Memory B cell (primary cell): ENCODE measurements at regions not wholly inside any gene's neighbourhood (a gene's known extent, or its start where the extent isn't known, plus 50 kb on each side); places are given as distances from the start of the nearest gene placed in this dataset.

Experiments used
- ATAC-seq: fragments of 150-1000 bp; cut with Tn5 transposase; 2 replicates; pipeline ENCODE4 v1.10.0; 2021; ENCODE audit warnings: low read depth, mild to moderate bottlenecking, moderate library complexity
- DNase-seq, 2 donors: peaks; one replicate each; pipeline ENCODE4 v3.0.0; 2022; ENCODE audit warnings: low spot score in 2 of 2
- H3K27ac Mint-ChIP-seq: one replicate; pipeline ENCODE4 v1.8.0; 2022; ENCODE audit warnings: mild to moderate bottlenecking, moderate library complexity, mixed read lengths
- H3K27me3 Mint-ChIP-seq: one replicate; pipeline ENCODE4 v1.8.0; 2022; ENCODE audit warnings: mixed read lengths
- H3K36me3 Mint-ChIP-seq: one replicate; pipeline ENCODE4 v1.8.0; 2022; ENCODE audit warnings: mild to moderate bottlenecking, mixed read lengths
- H3K4me1 Mint-ChIP-seq: one replicate; pipeline ENCODE4 v1.8.0; 2022; ENCODE audit warnings: mixed read lengths
- H3K4me3 Mint-ChIP-seq: one replicate; pipeline ENCODE4 v1.8.0; 2022; ENCODE audit warnings: mild to moderate bottlenecking, moderate library complexity, mixed read lengths
- H3K9me3 Mint-ChIP-seq: one replicate; pipeline ENCODE4 v1.8.0; 2022; ENCODE audit warnings: mixed read lengths

DNA sequence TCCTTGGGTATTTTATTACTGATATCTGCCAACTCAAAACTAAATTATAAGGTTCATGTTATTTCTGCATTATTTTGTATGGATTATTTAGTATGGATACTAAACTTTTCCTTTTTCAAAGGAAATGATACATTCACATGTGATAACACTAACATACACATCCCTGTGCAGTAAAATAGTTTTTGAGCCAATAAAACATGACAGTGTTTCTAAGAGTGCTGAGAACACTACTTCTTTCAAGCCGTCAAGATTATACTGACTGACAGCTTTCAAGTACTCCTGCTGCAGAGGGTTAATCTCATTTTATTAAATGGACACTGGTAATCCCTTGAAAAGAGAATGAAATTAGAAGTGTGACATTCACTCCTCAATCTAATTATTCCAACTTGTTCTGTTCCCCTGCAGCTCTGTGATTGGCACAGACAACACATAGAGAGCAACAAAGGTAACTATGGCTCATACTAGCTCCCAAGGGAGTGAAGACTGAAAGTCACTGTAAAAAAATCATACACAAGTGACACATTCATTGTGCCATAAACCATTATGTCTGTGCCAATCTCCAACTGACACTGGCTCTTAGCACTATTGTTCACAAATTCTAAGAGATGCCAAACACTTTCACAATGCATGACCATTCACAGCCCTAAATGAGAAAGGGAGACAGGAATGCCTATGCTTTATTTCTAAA lies 468.6 kb downstream of the SHQ1 start:
- peaks cover 24% of the 10 kb centered on the region for H3K4me1 Mint-ChIP-seq

DNA sequence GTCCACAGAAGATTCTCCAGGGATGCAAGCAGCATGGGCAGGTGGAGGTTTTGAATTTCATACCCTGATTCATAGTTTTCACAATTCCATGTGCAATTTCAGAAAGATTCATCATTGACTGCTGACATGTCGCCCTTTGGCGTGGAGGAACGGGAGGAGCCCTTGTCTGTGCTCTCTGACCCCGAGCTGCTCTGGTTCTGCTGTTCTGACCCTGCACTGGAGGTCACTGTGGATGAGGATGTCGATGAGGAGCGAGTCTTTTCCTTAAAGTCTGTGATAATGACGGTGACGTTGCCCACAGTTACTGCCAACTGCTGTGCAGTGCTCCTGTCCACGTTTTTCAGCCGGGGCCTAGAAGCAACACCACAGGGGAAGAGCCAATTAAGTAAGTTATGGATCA lies 470.0 kb downstream of the SHQ1 start:
- H3K27ac Mint-ChIP-seq: peak overlapping the region; percentile 79
- no peaks in the 10 kb centered on the region for H3K27me3 Mint-ChIP-seq
- no peak for DNase-seq
- H3K4me3 Mint-ChIP-seq: no peak overlapping the region
- H3K36me3 Mint-ChIP-seq: peaks cover 15% of the 10 kb centered on the region
- H3K4me1 Mint-ChIP-seq: peaks cover 17% of the 10 kb centered on the region
- H3K9me3 Mint-ChIP-seq: no peaks in the 10 kb centered on the region
- no peak for ATAC-seq

More for the DNA sequence above, 468.6 kb downstream of the SHQ1 start:
- Mint-ChIP-seq H3K4me3 (no peak overlapping the region), H3K27ac (no peak overlapping the region), H3K36me3 (peaks cover 15% of the 10 kb centered on the region), H3K27me3 (no peaks in the 10 kb centered on the region), H3K9me3 (no peaks in the 10 kb centered on the region)
- DNase-seq (no peak), ATAC-seq (no peak)

GRCh38 chr3:72376956-72377710 lies 471.1 kb downstream of the SHQ1 start:
- Mint-ChIP-seq H3K4me3 (no peak overlapping the region), H3K9me3 (no peaks in the 10 kb centered on the region), H3K36me3 (peaks cover 15% of the 10 kb centered on the region), H3K27ac (no peak overlapping the region), H3K4me1 (peaks cover 14% of the 10 kb centered on the region), H3K27me3 (no peaks in the 10 kb centered on the region)
- no peak for ATAC-seq
- no peak for DNase-seq

GRCh38 chr3:72375237-72376076 lies 472.8 kb downstream of the SHQ1 start:
- H3K36me3 Mint-ChIP-seq: peaks cover 15% of the 10 kb centered on the region
- H3K4me1 Mint-ChIP-seq: no peaks in the 10 kb centered on the region
- no peaks in the 10 kb centered on the region for H3K27me3 Mint-ChIP-seq
- peak overlapping the region; percentile 43 for H3K27ac Mint-ChIP-seq
- ATAC-seq (no peak), DNase-seq (no peak)
- H3K9me3 Mint-ChIP-seq: no peaks in the 10 kb centered on the region
- no peak overlapping the region for H3K4me3 Mint-ChIP-seq

- DNase-seq (no peak), ATAC-seq (no peak)
- H3K4me1 Mint-ChIP-seq: no peaks in the 10 kb centered on the region
- H3K9me3 Mint-ChIP-seq: no peaks in the 10 kb centered on the region
- no peaks in the 10 kb centered on the region for H3K27me3 Mint-ChIP-seq
- no peak overlapping the region for H3K4me3 Mint-ChIP-seq
- peaks cover 7% of the 10 kb centered on the region for H3K36me3 Mint-ChIP-seq
- no peak overlapping the region for H3K27ac Mint-ChIP-seq
These were observed 475.1 kb downstream of the SHQ1 start for GRCh38 chr3:72373139-72373538.

DNA sequence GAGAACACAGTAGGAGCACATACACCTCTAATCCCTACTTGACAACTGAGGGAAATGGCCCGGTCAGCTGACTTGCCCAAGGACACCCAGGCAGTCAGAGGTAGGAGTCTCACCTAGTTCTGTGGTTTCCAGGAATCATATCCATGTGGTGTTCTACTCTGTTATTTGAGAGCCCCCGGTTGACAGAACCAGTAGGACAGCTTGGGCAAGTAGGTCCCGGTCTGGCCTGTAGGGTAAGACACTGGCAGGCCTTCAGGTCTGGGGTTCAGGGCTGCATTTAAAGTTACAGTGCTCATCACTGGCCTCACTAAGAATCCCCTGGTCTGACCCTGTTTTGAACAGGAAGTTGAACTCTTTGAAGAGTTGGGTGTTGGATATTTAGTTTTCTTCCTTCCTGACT lies 476.1 kb downstream of the SHQ1 start:
- no peaks in the 10 kb centered on the region for H3K4me1 Mint-ChIP-seq
- no peak overlapping the region for H3K27ac Mint-ChIP-seq
- no peaks in the 10 kb centered on the region for H3K9me3 Mint-ChIP-seq

DNA sequence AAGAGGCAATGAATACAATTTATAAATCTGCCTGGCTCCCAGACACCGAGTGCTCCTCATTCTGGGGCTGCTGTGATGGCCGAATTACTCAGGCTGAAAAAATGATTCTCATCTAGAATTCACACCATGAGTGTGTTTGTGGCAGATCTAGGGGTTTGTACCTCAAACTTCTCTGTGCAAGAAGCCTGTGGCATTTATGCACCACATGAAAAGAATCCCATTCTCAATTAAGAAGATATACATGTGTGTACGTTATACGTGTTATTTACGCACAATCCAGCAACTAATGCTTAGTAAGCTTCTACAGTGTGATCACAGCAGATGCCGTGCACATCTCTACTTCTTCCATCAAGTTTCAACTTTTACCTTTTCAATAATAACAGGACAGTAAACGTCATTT lies 476.8 kb downstream of the SHQ1 start:
- Mint-ChIP-seq H3K27ac (no peak overlapping the region), H3K9me3 (no peaks in the 10 kb centered on the region), H3K4me1 (no peaks in the 10 kb centered on the region), H3K36me3 (peaks cover 3% of the 10 kb centered on the region), H3K27me3 (no peaks in the 10 kb centered on the region), H3K4me3 (no peak overlapping the region)
- DNase-seq (no peak), ATAC-seq (no peak)

More for the DNA sequence above, 476.1 kb downstream of the SHQ1 start:
- H3K27me3 Mint-ChIP-seq: no peaks in the 10 kb centered on the region
- DNase-seq (no peak), ATAC-seq (no peak)
- peaks cover 6% of the 10 kb centered on the region for H3K36me3 Mint-ChIP-seq
- H3K4me3 Mint-ChIP-seq: no peak overlapping the region

- Mint-ChIP-seq H3K4me3 (no peak overlapping the region), H3K9me3 (no peaks in the 10 kb centered on the region), H3K27ac (no peak overlapping the region), H3K27me3 (no peaks in the 10 kb centered on the region), H3K4me1 (no peaks in the 10 kb centered on the region), H3K36me3 (peaks cover 3% of the 10 kb centered on the region)
- no peak for ATAC-seq
- DNase-seq: no peak
These were observed 477.3 kb downstream of the SHQ1 start for GRCh38 chr3:72370947-72371346.

GRCh38 chr3:72369681-72370080 lies 478.6 kb downstream of the SHQ1 start:
- H3K27ac Mint-ChIP-seq: no peak overlapping the region
- no peaks in the 10 kb centered on the region for H3K27me3 Mint-ChIP-seq
- no peak for DNase-seq
- no peak overlapping the region for H3K4me3 Mint-ChIP-seq
- no peaks in the 10 kb centered on the region for H3K9me3 Mint-ChIP-seq
- no peaks in the 10 kb centered on the region for H3K4me1 Mint-ChIP-seq
- H3K36me3 Mint-ChIP-seq: no peaks in the 10 kb centered on the region
- no peak for ATAC-seq

DNA sequence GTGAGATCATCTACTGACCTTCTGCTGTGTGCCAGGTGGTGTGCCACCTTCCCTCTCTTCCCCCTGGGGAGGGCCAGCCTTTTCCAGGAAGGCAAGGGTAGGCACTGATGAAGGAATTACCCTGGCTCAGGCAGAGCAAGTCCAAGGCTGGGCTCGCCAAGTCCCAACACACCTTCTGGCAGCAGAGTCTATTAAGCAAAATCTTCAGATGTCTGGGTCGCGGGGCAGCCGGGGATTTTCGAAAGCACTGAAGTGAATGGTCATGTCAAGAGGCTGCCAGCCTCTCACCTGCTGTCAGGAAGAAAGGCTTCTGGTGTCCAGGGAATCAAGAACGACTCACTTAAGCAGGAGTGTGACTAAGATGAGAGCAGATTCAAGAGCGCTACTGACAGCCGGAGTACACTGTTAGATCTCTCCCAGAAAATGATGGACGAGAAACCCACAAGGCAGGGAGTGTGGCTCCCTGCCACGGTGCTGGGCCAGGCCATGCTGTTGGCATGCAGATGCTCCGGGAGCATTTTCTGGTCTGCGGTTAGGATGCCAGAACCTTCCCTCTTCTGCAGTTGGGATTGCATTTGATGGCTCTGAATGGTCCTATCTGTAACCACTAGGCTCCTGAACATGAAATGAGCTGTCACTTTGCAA lies 479.8 kb downstream of the SHQ1 start:
- Mint-ChIP-seq H3K9me3 (no peaks in the 10 kb centered on the region), H3K4me1 (no peaks in the 10 kb centered on the region), H3K27ac (no peak overlapping the region), H3K27me3 (no peaks in the 10 kb centered on the region), H3K4me3 (no peak overlapping the region), H3K36me3 (no peaks in the 10 kb centered on the region)
- no peak for DNase-seq
- no peak for ATAC-seq

DNA sequence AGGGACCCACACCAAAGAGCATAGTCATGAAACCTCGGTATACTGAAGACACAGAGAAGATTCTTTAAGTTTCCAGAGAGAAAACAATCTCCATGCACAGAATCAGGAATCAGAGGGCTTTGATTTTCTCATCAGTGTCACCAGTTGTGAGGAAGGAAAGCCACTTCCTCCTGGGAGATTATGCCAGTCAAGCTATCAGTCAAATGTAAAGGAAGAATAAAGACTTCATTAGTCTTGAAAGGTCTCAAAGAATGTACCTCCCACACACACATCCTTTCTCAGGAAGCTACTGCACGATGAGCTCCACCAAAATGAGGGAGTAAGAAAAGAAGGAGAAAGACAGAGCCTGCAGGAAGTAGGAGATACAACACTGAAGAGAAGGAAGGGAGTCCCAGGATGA lies 486.3 kb downstream of the SHQ1 start:
- Mint-ChIP-seq H3K36me3 (no peaks in the 10 kb centered on the region), H3K4me1 (no peaks in the 10 kb centered on the region), H3K27me3 (peaks cover 8% of the 10 kb centered on the region), H3K27ac (no peak overlapping the region), H3K4me3 (no peak overlapping the region), H3K9me3 (peaks cover 2% of the 10 kb centered on the region)
- DNase-seq: no peak
- no peak for ATAC-seq

DNA sequence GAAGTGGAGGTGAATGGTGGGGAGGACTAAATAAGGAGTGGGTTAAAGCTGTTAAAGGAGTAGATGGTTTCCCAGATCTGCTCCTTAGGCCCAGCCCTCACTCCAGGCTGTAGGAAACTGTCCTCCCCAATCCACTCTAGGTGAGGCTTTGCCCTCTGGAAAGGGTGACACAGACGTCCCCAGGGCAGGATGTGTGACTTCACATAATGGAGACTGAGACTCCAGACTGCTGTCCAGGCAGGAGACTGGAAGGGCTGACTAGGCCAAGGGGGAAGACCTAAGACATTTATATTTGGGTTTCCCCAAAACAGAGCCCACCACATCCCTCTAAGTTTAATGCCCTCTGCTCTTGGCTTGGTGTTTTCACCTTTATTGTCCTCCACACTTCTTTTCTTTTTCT lies 488.5 kb downstream of the SHQ1 start:
- peaks cover 2% of the 10 kb centered on the region for H3K9me3 Mint-ChIP-seq
- H3K4me3 Mint-ChIP-seq: no peak overlapping the region
- DNase-seq (no peak), ATAC-seq (no peak)
- H3K4me1 Mint-ChIP-seq: no peaks in the 10 kb centered on the region
- no peaks in the 10 kb centered on the region for H3K36me3 Mint-ChIP-seq
- no peak overlapping the region for H3K27ac Mint-ChIP-seq
- H3K27me3 Mint-ChIP-seq: peaks cover 8% of the 10 kb centered on the region

GRCh38 chr3:72355168-72355567 lies 493.1 kb downstream of the SHQ1 start:
- Mint-ChIP-seq H3K4me1 (no peaks in the 10 kb centered on the region), H3K27me3 (peaks cover 14% of the 10 kb centered on the region), H3K9me3 (no peaks in the 10 kb centered on the region), H3K4me3 (no peak overlapping the region), H3K36me3 (no peaks in the 10 kb centered on the region), H3K27ac (no peak overlapping the region)
- no peak for ATAC-seq
- no peak for DNase-seq

DNA sequence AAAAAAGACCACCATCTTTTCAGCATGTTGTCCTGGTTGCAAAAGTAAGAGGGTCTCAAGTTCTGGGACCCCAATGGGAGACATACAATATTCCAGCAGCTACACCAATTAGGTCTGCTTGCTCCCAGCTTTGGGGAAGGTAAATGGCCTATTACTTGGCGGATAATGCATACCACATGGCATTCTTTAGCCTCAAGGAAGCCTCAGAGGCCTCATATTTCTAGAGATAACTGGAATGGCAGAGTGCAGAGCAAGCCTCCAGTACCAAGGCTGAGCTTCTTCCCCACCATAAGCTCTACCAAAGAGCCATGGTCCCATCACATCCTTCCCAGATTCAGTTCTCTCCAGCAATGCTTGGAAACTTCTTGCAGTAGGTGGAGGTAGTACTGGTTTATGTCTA lies 493.8 kb downstream of the SHQ1 start:
- Mint-ChIP-seq H3K27me3 (peaks cover 14% of the 10 kb centered on the region), H3K9me3 (no peaks in the 10 kb centered on the region), H3K27ac (no peak overlapping the region), H3K4me1 (no peaks in the 10 kb centered on the region), H3K4me3 (no peak overlapping the region), H3K36me3 (no peaks in the 10 kb centered on the region)
- no peak for DNase-seq
- no peak for ATAC-seq
